Fibroblast of the conjunctiva (primary cell): ENCODE measurements at regions not wholly inside any gene's neighbourhood (a gene's known extent, or its start where the extent isn't known, plus 50 kb on each side); places are given as distances from the start of the nearest gene placed in this dataset.

Experiments used
- DNase-seq: peaks from one replicate; pipeline ENCODE4 v3.0.0-alpha.2; 2010; ENCODE audit warnings: low read depth

GRCh38 chr10:120372917-120373316, 84.1 kb upstream of the PLPP4 start:
- no peak for DNase-seq

GRCh38 chr10:120375666-120376065, 81.4 kb upstream of the PLPP4 start:
- no peak for DNase-seq

- no peak for DNase-seq
Observed at GRCh38 chr10:120381931-120382330, 75.1 kb upstream of the PLPP4 start.

- DNase-seq = no peak
Observed at GRCh38 chr10:120382360-120382759, 74.7 kb upstream of the PLPP4 start.

- no peak for DNase-seq
Observed at GRCh38 chr10:120385992-120386391, 71.0 kb upstream of the PLPP4 start.

GRCh38 chr10:120386896-120387295, 70.1 kb upstream of the PLPP4 start:
- DNase-seq = no peak

GRCh38 chr10:120387326-120387725, 69.7 kb upstream of the PLPP4 start:
- DNase-seq = no peak

- no peak for DNase-seq
Observed at GRCh38 chr10:120392245-120392644, 64.8 kb upstream of the PLPP4 start.

- no peak for DNase-seq
Observed at GRCh38 chr10:120392671-120393079, 64.4 kb upstream of the PLPP4 start.

GRCh38 chr10:120394446-120394845, 62.6 kb upstream of the PLPP4 start:
- no peak for DNase-seq

- DNase-seq = no peak
Observed at GRCh38 chr10:120396228-120396627, 60.8 kb upstream of the PLPP4 start.

- DNase-seq = no peak
Observed at GRCh38 chr10:120398180-120398579, 58.8 kb upstream of the PLPP4 start.

- no peak for DNase-seq
Observed at GRCh38 chr10:120400601-120401000, 56.4 kb upstream of the PLPP4 start.

- DNase-seq = no peak
Observed at GRCh38 chr10:120402147-120402766, 54.8 kb upstream of the PLPP4 start.

- DNase-seq = no peak
Observed at GRCh38 chr10:120403109-120403508, 53.9 kb upstream of the PLPP4 start.

GRCh38 chr10:120406376-120406775, 50.7 kb upstream of the PLPP4 start:
- DNase-seq = no peak
